K562 (cell line): ENCODE measurements at regions not wholly inside any gene's neighbourhood (a gene's known extent, or its start where the extent isn't known, plus 50 kb on each side); places are given as distances from the start of the nearest gene placed in this dataset.

ENCODE experiments used
- ATAC-seq: fragments of 200-7000 bp; cut with Tn5 transposase; 3 replicates; pipeline ENCODE4 v1.9.1; 2020; ENCODE audit warnings: moderate library complexity
- BruUV-seq: library from RNA; stranded (reverse); fragments of 400-500 nt; replicated peaks from 2 replicates; lab custom pipeline; 2021; lab: Mats Ljungman, UMichigan
- CTCF ChIA-PET: fragments of 300-600 bp; formaldehyde crosslinking; extraction: SDS; loops from one replicate; lab custom pipeline; 2021; ENCODE audit warnings: low intra/inter-chr PET ratio; lab: Yijun Ruan, JAX
- POLR2A ChIA-PET: fragments of 300-600, 350-650 bp; sonication (Branson Sonifier 250); formaldehyde crosslinking; extraction: SDS; loops from one replicate; lab custom pipeline; 2021; ENCODE audit warnings: antibody characterized with exemption, inconsistent platforms; lab: Yijun Ruan, JAX
- DNase-seq, 4 experiments: peaks; one replicate each; pipeline versions ENCODE4 v3.0.0 to v3.0.0-alpha.2; 2011 to 2018; ENCODE audit warnings: low spot score in 3 of 4, mixed read lengths in 3 of 4; ENCODE audit errors: extremely low read depth in 1 of 4
- FAIRE-seq: peaks from 2 replicates; lab custom pipeline; 2011; peaks lifted over from hg19 to GRCh38; lab: Jason Lieb, UNC
- H2AFZ ChIP-seq: 2 replicates; pipeline ENCODE4 v1.6.0; 2011; ENCODE audit warnings: low read depth, low read length, control low read depth, inconsistent platforms
- H3K27ac ChIP-seq: fragments of 200-600 bp; 3 replicates; pipeline ENCODE4 v1.8.0; 2011; ENCODE audit warnings: low read depth, mild to moderate bottlenecking, control low read depth, inconsistent platforms, low read length, moderate library complexity, mixed read lengths; ENCODE audit errors: extremely low read depth
- H3K27me3 ChIP-seq, 2 experiments: fragments of 300-600 bp in 1 of 2; 2 replicates in 1 of 2; 3 replicates in 1 of 2; pipeline versions ENCODE4 v1.6.0 to v1.8.0; 2011; ENCODE audit warnings: inconsistent platforms in 2 of 2, low read length in 2 of 2, mild to moderate bottlenecking in 1 of 2, mixed read lengths in 1 of 2, moderate library complexity in 1 of 2; ENCODE audit not compliant: control insufficient read depth in 2 of 2, insufficient read depth in 2 of 2
- H3K36me3 ChIP-seq: fragments of 300-600 bp; 3 replicates; pipeline ENCODE4 v1.8.0; 2011; ENCODE audit warnings: mild to moderate bottlenecking, low read length, inconsistent platforms; ENCODE audit not compliant: control insufficient read depth, insufficient read depth
- H3K4me1 ChIP-seq, 2 experiments: fragments of 200-600 bp in 1 of 2; replicated peaks in 1 of 2; 2 replicates in 1 of 2; 3 replicates in 1 of 2; pipeline versions ENCODE4 v1.5.1 to v1.8.0; 2011; ENCODE audit warnings: inconsistent platforms in 2 of 2, low read length in 2 of 2, mild to moderate bottlenecking in 1 of 2, mixed read lengths in 1 of 2, moderate library complexity in 1 of 2; ENCODE audit not compliant: control insufficient read depth in 2 of 2, insufficient read depth in 2 of 2
- H3K4me2 ChIP-seq: 2 replicates; pipeline ENCODE4 v1.6.1; 2011; ENCODE audit warnings: low read length, control low read depth, inconsistent platforms, mixed read lengths; ENCODE audit not compliant: insufficient read depth
- H3K4me3 ChIP-seq: fragments of 200-600 bp; sonication (generic), shearing (Covaris generic); 2 replicates; pipeline ENCODE4 v1.5.1; 2016; ENCODE audit warnings: control low read depth, inconsistent platforms
- H3K79me2 ChIP-seq: fragments of 200-600 bp; 3 replicates; pipeline ENCODE4 v1.8.0; 2011; ENCODE audit warnings: low read length, inconsistent platforms; ENCODE audit not compliant: control insufficient read depth, insufficient read depth
- H3K9ac ChIP-seq, 2 experiments: 2 replicates each; pipeline versions ENCODE4 v1.6.0 to v1.6.1; 2011; ENCODE audit warnings: low read depth in 2 of 2, low read length in 2 of 2, control low read depth in 1 of 2, inconsistent platforms in 1 of 2, mild to moderate bottlenecking in 1 of 2, mixed read lengths in 1 of 2; ENCODE audit not compliant: insufficient read depth in 1 of 2
- H3K9me1 ChIP-seq: one replicate; pipeline ENCODE4 v1.6.0; 2011; ENCODE audit warnings: inconsistent platforms, mild to moderate bottlenecking, low read length, moderate library complexity; ENCODE audit not compliant: control insufficient read depth, insufficient read depth
- H3K9me3 ChIP-seq: replicated peaks from 2 replicates; pipeline ENCODE4 v1.5.1; 2011; ENCODE audit warnings: low read depth, low read length, inconsistent platforms; ENCODE audit not compliant: control insufficient read depth, insufficient read depth
- H4K20me1 ChIP-seq: replicated peaks from 2 replicates; pipeline ENCODE4 v1.6.1; 2011; ENCODE audit warnings: low read length, inconsistent platforms, mixed read lengths; ENCODE audit not compliant: control insufficient read depth, insufficient read depth
- BDP1 ChIP-seq: IDR thresholded peaks from 3 replicates; pipeline ENCODE4 v1.6.1; 2011; ENCODE audit not compliant: insufficient read length, insufficient read depth
- CREB1 ChIP-seq, 2 experiments: sonication (generic) in 1 of 2; formaldehyde crosslinking in 1 of 2; IDR thresholded peaks; 2 replicates each; pipeline versions ENCODE4 v1.6.1 to v1.8.0; 2012 to 2022; ENCODE audit warnings: inconsistent platforms in 1 of 2, mild to moderate bottlenecking in 1 of 2, missing genetic modification reagents in 1 of 2, moderate library complexity in 1 of 2
- ETV5 ChIP-seq: sonication (generic); formaldehyde crosslinking; IDR thresholded peaks from 2 replicates; pipeline ENCODE4 v1.4.0; 2020; ENCODE audit warnings: low read depth, mild to moderate bottlenecking, missing genetic modification reagents
- in situ Hi-C: fragments of 300-500 bp; cut with MboI; formaldehyde crosslinking; loops from 4 replicates; pipeline ENCODE4 v1.15.0; 2018; ENCODE audit warnings: inconsistent platforms, mixed read lengths
- intact Hi-C: fragments of 100-400 bp; cut with micrococcal nuclease; formaldehyde crosslinking; loops from 2 replicates; pipeline ENCODE4 v1.14.2; 2022
- TF ChIP-seq, protein P1 (sequence below): fragments of 250-450 bp; sonication (Bioruptor Pico); IDR thresholded peaks from 2 replicates; pipeline ENCODE4 v1.5.0; 2020; ENCODE audit warnings: mild to moderate bottlenecking, borderline replicate concordance

DNA sequence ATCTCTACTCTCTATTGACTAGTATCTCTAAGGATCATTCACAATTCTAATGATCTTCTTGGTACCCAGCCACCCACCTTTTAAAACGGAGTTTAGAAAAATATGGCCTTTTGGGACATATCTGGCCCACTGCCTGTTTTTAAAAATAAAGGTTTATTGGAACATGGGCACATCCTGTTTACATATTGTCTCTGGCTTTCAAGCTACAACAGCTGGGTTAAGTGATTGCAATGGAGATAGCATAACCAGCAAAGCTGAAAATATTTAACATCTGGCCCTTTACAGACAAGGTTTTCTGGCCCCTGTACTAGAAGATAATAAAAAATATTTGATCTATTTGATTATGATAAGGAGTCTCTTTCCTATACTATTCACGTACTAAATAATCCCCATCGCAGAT lies 232.4 kb upstream of the RHOBTB1 start (continued):
- TF ChIP-seq, protein P1, sequence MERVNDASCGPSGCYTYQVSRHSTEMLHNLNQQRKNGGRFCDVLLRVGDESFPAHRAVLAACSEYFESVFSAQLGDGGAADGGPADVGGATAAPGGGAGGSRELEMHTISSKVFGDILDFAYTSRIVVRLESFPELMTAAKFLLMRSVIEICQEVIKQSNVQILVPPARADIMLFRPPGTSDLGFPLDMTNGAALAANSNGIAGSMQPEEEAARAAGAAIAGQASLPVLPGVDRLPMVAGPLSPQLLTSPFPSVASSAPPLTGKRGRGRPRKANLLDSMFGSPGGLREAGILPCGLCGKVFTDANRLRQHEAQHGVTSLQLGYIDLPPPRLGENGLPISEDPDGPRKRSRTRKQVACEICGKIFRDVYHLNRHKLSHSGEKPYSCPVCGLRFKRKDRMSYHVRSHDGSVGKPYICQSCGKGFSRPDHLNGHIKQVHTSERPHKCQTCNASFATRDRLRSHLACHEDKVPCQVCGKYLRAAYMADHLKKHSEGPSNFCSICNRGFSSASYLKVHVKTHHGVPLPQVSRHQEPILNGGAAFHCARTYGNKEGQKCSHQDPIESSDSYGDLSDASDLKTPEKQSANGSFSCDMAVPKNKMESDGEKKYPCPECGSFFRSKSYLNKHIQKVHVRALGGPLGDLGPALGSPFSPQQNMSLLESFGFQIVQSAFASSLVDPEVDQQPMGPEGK (CRISPR knock-in tag), result no peak
- TF ChIP-seq ETV5, result no peak
- no peak for TF ChIP-seq CREB1 (IDR thresholded peaks at IDR 0.05)
- no peak for TF ChIP-seq CREB1 (CRISPR knock-in tag; IDR thresholded peaks at IDR 0.05)

DNA sequence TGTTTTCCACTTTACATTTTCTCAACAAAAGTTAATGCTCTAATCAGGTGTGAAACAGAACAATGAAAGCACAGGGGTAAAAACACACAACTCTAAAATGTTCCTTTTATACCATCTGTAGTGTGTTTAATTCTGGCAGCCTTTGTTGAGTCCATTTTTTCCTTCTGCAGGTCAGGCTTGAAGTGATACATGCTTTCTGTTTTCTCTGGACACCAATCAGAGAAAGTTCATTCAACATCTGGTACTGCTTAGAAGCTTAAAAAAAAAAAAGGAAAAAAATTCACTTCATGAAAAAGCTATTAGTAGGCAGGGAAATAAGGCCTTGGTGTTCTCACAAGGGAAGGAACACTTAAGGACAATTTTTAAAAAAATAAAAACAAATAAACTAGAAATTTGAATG lies 231.3 kb upstream of the RHOBTB1 start:
- H3K27me3 ChIP-seq, result no peaks in the 10 kb centered on the region
- TF ChIP-seq BDP1, result no peak
- TF ChIP-seq, all 486 proteins: peak for 0
- ChIA-PET POLR2A (interaction anchor here (0.8 to 0.9 kb wide), 2 partner anchors 15 to 295 kb away, joined by 3 to 4 read pairs; no protein-coding TSS in a partner anchor), CTCF (no interaction called here)
- no peak overlapping the region for H3K27ac ChIP-seq
- in situ Hi-C loops (no loop called here), intact Hi-C loops (no loop called here)
- H3K9ac ChIP-seq, result no peak overlapping the region
- no peak for ATAC-seq
- H3K36me3 ChIP-seq, result no peaks in the 10 kb centered on the region
- no peak overlapping the region for H3K4me3 ChIP-seq
- BruUV-seq, result no TSS peak
- H3K79me2 ChIP-seq, result no peaks in the 10 kb centered on the region
- H4K20me1 ChIP-seq, result no peaks in the 10 kb centered on the region
- H3K4me1 ChIP-seq, result no peaks in the 10 kb centered on the region
- DNase-seq, result no peak
- no peaks in the 10 kb centered on the region for H3K9me3 ChIP-seq
- no peaks in the 10 kb centered on the region for H3K9me1 ChIP-seq
- no peak for FAIRE-seq
- no peak overlapping the region for H3K4me2 ChIP-seq
- H2AFZ ChIP-seq, result no peak overlapping the region
